Muscle layer of colon (tissue), 2 donors: ENCODE measurements at regions not wholly inside any gene's neighbourhood (a gene's known extent, or its start where the extent isn't known, plus 50 kb on each side); places are given as distances from the start of the nearest gene placed in this dataset.

Experiments used
- H3K27ac ChIP-seq: one replicate; pipeline ENCODE4 v1.7.0; 2013; ENCODE audit warnings: low read depth, mild to moderate bottlenecking, low read length, moderate library complexity
- H3K27me3 ChIP-seq, 2 donors: one replicate each; pipeline ENCODE4 v1.7.0; 2013; ENCODE audit warnings: low read length in 2 of 2, mild to moderate bottlenecking in 2 of 2; ENCODE audit not compliant: insufficient read depth in 2 of 2, control insufficient read depth in 1 of 2
- H3K36me3 ChIP-seq: one replicate; pipeline ENCODE4 v1.7.0; 2013; ENCODE audit warnings: mild to moderate bottlenecking, low read length; ENCODE audit not compliant: insufficient read depth
- H3K4me1 ChIP-seq: one replicate; pipeline ENCODE4 v1.7.0; 2013; ENCODE audit warnings: mild to moderate bottlenecking, low read length; ENCODE audit not compliant: insufficient read depth
- H3K4me3 ChIP-seq, 2 donors: one replicate each; pipeline ENCODE4 v1.7.0; 2013; ENCODE audit warnings: low read length in 2 of 2, low read depth in 1 of 2, mild to moderate bottlenecking in 1 of 2, moderate library complexity in 1 of 2
- H3K9ac ChIP-seq: one replicate; pipeline ENCODE4 v1.7.0; 2013; ENCODE audit warnings: low read length
- H3K9me3 ChIP-seq: one replicate; pipeline ENCODE4 v1.7.0; 2013; ENCODE audit warnings: mild to moderate bottlenecking, low read length
- donor health status: abdominal sarcoma.
- donor health status: Adenocarcinoma of cecum.

DNA sequence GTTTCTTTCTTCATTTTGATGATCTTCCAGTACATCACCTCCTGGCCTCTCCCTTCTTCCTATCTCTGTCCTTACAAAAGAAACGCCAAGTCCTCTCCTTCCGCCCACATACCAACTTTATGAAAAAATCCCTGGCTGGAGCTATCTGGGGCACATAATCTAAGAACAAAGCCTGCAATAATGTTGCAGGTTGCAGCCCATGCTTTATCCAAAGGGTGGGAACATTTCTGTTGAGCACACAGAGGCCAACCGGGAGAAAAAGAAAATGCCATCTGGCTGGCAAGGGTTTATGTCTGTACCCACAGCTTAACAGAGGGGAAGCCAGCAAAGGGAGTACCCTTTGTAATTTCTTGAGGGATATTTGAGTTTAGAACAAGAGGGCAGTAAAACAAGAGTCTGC is 409.6 kb downstream of the SOX9 start:
- no peaks in the 10 kb centered on the region for H3K4me1 ChIP-seq
- no peaks in the 10 kb centered on the region for H3K27me3 ChIP-seq
- no peak overlapping the region for H3K9ac ChIP-seq
- H3K9me3 ChIP-seq: no peaks in the 10 kb centered on the region
- H3K4me3 ChIP-seq: no peak overlapping the region
- no peak overlapping the region for H3K27ac ChIP-seq
- H3K36me3 ChIP-seq: no peaks in the 10 kb centered on the region

DNA sequence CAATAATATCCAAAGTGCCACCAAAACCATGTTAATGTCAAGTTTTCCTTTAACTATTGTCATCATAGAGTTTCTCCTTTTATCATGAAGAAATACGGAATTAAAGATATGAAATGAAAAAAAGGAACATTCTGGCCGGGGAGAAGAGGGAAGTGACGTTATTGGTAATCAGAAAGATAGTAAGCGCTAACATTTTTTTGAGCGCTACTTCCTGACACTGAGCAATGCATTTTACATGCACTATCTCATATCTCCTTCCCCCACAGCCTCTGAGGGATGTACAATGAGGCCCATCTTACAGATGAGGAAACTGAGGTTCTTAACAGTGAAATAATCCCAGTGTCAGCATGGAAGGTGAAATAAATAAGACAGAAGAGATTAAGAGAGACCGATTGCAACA is 410.9 kb downstream of the SOX9 start:
- H3K9ac ChIP-seq: no peak overlapping the region
- H3K27me3 ChIP-seq: no peaks in the 10 kb centered on the region
- no peaks in the 10 kb centered on the region for H3K4me1 ChIP-seq
- no peak overlapping the region for H3K4me3 ChIP-seq
- H3K36me3 ChIP-seq: no peaks in the 10 kb centered on the region
- H3K27ac ChIP-seq: no peak overlapping the region
- no peaks in the 10 kb centered on the region for H3K9me3 ChIP-seq

DNA sequence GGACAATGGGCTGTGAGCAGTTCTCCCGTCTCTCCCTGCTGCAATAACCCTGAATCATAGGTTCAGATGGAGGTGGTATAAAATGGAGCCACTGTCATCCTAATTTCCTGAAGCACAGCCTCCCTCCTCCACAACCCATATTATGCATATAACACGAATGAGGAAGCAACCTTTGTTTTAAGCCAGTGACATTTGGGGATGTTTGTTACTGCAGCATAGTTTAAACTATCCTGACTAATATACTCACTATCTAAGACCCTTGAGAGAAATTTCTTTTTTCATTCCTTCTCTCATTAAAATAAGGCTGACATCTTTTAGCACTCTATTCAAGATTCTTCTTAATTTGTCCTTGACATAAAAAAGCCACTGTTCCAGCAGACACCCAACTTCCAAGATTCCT is 413.4 kb downstream of the SOX9 start:
- Histone ChIP-seq H3K9me3 (no peaks in the 10 kb centered on the region), H3K27ac (no peak overlapping the region), H3K4me1 (no peaks in the 10 kb centered on the region), H3K36me3 (no peaks in the 10 kb centered on the region), H3K27me3 (no peaks in the 10 kb centered on the region), H3K9ac (no peak overlapping the region), H3K4me3 (no peak overlapping the region)

DNA sequence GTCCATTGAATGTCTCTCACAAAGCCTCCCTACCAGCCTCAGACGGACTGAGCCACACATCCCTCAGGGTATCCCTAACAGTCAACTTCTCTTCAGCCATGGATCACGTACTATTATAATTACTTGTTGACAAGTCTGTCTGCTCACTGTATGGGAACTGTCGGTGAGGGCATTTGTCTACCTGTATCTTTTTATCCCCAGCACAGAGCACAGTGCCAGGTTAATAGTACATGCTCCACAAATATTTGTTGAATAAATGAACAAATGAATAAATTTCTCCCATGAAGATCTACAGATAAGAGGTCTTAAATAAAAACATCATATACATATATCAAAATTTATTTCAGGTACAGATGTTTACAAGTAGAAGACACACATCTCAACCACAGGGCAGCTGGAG is 414.0 kb downstream of the SOX9 start:
- H3K4me3 ChIP-seq: no peak overlapping the region
- peaks cover 2% of the 10 kb centered on the region for H3K4me1 ChIP-seq
- H3K9ac ChIP-seq: no peak overlapping the region
- H3K27ac ChIP-seq: no peak overlapping the region
- no peaks in the 10 kb centered on the region for H3K9me3 ChIP-seq
- no peaks in the 10 kb centered on the region for H3K27me3 ChIP-seq
- no peaks in the 10 kb centered on the region for H3K36me3 ChIP-seq

DNA sequence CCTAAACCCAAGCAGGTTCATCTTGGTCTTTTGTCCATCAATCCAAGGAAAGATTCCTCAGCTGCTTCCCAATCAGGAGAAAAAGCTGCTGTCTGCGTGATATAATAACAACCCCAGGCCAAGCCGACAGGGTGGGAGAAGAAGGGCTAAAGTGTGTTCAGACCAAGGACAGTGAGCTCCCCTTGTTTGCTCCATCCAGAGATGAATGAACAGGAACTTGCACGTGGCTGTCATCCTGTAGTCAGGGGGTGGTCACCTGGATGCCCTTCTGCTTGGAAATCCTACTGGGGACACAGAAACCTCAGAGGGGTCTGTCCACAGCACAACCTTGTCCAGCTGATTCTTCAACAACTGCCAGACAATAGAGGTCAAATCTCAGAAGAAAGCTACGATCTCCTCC is 414.5 kb downstream of the SOX9 start:
- Histone ChIP-seq H3K9ac (no peak overlapping the region), H3K4me3 (no peak overlapping the region), H3K4me1 (peaks cover 6% of the 10 kb centered on the region), H3K9me3 (no peaks in the 10 kb centered on the region), H3K36me3 (no peaks in the 10 kb centered on the region), H3K27ac (no peak overlapping the region), H3K27me3 (no peaks in the 10 kb centered on the region)

DNA sequence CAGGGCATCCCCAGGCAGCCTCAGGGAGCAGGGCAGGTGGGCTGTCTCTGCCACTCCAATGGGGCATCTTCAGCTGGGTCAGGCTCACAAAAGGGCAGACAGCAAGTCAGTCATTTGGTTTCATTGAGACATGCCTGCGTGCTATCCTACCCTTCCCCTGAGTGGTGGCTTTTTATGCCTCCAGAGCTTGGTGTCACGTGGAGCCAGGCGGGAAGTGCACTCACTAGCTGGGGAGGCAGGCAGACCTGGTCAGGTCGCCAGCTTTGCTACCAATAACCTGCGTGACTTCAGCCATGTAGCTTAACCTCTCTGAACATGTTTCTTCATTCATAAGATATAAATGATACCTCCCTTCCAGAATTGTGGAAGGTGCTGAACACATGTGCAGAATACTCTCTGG is 415.0 kb downstream of the SOX9 start:
- Histone ChIP-seq H3K36me3 (no peaks in the 10 kb centered on the region), H3K27me3 (no peaks in the 10 kb centered on the region), H3K9ac (no peak overlapping the region), H3K27ac (no peak overlapping the region), H3K4me1 (peaks cover 6% of the 10 kb centered on the region), H3K9me3 (no peaks in the 10 kb centered on the region), H3K4me3 (no peak overlapping the region)

DNA sequence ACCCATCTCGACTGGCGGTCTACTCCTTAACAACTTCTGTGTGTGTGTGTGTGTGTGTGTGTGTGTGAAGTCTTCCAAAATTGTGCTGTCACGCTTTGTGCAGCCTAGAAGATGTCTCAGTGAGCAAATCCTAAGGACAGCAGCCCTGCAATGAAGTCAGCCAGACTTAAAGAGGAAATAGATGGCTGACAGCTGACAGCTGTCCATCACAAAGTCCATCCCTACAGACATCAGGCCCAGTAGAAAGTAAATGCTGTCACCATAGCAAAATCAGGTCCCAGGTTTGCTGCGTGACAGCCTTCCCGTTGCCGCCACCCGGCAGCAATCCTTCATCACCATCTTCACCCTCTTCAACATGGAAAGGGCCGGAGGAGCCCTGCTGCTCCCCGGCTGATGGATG is 416.0 kb downstream of the SOX9 start:
- H3K9me3 ChIP-seq: no peaks in the 10 kb centered on the region
- H3K27me3 ChIP-seq: no peaks in the 10 kb centered on the region
- H3K4me3 ChIP-seq: no peak overlapping the region
- peaks cover 6% of the 10 kb centered on the region for H3K4me1 ChIP-seq
- H3K9ac ChIP-seq: no peak overlapping the region
- no peak overlapping the region for H3K27ac ChIP-seq
- no peaks in the 10 kb centered on the region for H3K36me3 ChIP-seq

DNA sequence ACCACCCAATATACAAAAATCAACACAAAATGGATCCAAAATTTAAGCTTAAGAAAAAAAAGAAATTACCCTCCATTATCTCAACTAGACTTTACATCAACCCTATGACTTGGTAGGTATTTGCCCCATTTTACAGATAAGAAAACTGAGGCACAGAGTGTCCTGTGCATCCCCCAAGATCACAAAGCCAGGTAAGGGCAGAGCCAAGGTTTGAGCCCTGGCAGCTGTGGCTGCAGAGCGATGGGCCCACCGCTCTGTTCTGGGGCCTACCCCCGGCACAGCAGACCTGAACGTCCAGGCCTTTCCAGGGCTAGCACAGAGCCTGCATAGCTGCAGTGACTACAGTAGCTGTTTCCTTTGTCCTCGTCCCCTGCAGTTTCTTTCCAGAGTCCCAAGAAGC is 417.6 kb downstream of the SOX9 start:
- Histone ChIP-seq H3K27ac (no peak overlapping the region), H3K4me3 (no peak overlapping the region), H3K27me3 (no peaks in the 10 kb centered on the region), H3K9ac (no peak overlapping the region), H3K9me3 (no peaks in the 10 kb centered on the region), H3K4me1 (peaks cover 6% of the 10 kb centered on the region), H3K36me3 (no peaks in the 10 kb centered on the region)

DNA sequence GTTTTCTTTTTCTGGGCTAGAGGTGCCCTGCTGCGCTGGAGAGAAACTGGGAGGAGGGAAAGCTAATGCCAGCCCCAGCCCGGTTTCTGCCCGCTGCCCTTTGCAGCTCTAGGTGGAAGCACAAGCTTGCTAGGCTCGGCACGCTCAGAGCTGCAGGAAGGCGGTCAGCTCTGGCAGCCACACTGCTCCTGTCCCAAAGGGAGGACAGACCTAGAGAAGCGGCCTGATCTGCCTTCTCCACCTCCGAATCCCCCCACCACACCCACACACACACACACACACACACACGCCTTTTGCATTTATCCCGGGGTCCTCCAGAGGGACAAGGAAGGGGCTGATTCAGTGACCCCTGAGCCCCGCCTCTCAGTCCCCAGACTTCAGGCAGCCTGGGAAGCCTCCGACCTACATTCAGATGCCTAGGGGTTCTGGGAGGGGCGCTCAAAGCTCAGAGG is 418.1 kb downstream of the SOX9 start:
- H3K27me3 ChIP-seq: no peaks in the 10 kb centered on the region
- peaks cover 6% of the 10 kb centered on the region for H3K4me1 ChIP-seq
- H3K36me3 ChIP-seq: no peaks in the 10 kb centered on the region
- H3K9ac ChIP-seq: no peak overlapping the region
- no peak overlapping the region for H3K4me3 ChIP-seq
- no peak overlapping the region for H3K27ac ChIP-seq
- no peaks in the 10 kb centered on the region for H3K9me3 ChIP-seq

DNA sequence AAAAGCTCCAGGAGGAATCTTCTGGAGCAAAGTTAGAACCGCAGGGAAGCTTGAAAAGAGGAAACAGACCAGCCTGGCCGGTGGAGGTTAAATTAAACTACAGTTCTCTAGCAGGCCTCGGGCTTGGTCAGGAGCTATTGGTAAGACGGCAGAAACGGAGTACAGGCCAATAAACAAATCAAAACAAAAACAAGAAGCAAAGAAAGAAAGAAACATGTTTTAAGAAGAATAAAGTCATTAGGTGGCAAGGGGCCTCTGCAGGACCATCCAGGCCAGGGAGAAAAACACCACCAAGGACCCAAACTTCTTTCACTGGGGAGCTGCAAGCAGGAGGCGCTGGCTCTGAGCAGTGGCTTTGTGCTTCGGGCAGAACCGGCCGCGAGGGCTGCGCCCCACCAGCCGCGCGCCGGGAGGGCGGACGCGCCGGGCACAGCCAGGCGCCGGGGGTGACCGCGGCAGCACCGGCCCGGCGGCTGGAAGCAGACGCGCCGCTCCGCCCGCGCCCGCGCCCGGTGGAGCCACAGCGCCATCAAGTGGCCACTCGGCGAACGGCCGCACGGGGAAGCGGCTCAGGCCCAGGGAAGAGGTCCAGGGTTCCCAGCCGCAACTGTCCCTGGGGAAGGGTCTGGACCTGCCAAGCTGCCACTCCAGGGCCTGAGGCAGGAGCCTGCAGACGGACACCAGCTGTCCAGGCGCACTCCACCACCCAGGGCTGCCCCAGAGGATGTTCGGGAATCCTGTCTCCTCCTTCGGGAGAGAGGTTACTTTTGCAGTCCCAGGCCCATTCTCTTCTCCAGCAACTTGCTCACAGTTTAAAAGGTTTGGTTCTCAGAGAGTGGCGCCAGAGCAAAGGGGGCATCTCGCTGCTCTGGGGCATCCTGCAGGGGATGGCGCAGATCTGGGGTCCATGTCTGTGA is 419.4 kb downstream of the SOX9 start:
- H3K9me3 ChIP-seq: no peaks in the 10 kb centered on the region
- H3K36me3 ChIP-seq: no peaks in the 10 kb centered on the region
- H3K4me1 ChIP-seq: peaks cover 6% of the 10 kb centered on the region
- no peak overlapping the region for H3K9ac ChIP-seq
- H3K27me3 ChIP-seq: no peaks in the 10 kb centered on the region
- H3K4me3 ChIP-seq: no peak overlapping the region
- no peak overlapping the region for H3K27ac ChIP-seq

DNA sequence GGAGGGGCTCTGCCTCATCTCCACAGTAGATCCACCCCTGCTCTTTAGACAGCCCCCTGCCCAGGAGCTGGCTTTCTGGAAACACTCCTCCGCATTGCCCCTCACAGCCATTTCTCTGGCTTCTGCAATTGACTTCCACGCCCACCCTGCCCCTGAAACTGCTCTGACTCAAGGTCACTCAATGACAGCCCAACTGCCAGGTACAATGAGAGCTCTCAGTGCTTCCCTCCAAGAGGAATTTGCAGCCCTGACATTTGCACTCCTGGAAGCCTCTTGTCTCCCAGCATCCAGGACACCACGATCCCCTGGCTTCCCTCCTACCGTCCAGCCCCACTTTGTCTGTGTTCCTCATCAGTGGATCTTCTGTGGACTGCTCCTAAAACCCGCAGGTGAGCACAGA is 421.5 kb downstream of the SOX9 start:
- Histone ChIP-seq H3K36me3 (no peaks in the 10 kb centered on the region), H3K27me3 (no peaks in the 10 kb centered on the region), H3K4me1 (peaks cover 6% of the 10 kb centered on the region), H3K9ac (no peak overlapping the region), H3K9me3 (no peaks in the 10 kb centered on the region), H3K4me3 (no peak overlapping the region), H3K27ac (no peak overlapping the region)

DNA sequence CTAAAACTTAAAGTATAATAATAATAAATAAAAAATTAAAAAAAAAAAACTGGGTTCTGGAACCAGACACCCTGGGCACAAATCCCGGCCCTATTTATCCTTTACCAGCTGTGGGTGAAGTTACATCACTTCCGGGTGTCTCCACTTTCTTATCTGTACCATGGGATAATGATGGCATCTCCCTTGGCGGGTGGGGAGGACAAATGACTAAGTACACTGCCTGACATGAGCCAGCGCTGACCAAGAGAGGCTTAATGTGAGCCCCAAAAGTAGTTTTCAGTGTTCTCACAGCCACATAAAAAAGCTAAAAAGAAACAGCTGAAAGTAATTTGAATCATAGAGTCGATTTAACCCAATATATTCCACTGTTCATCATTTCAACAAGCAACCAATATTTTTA is 424.9 kb downstream of the SOX9 start:
- H3K9me3 ChIP-seq: no peaks in the 10 kb centered on the region
- H3K4me1 ChIP-seq: no peaks in the 10 kb centered on the region
- H3K36me3 ChIP-seq: no peaks in the 10 kb centered on the region
- no peak overlapping the region for H3K27ac ChIP-seq
- no peak overlapping the region for H3K9ac ChIP-seq
- H3K27me3 ChIP-seq: no peaks in the 10 kb centered on the region
- H3K4me3 ChIP-seq: no peak overlapping the region
